Lower leg skin (tissue), 4 donors: ENCODE measurements at regions not wholly inside any gene's neighbourhood (a gene's known extent, or its start where the extent isn't known, plus 50 kb on each side); places are given as distances from the start of the nearest gene placed in this dataset.

Experiments used
- DNase-seq, 2 donors: peaks; one replicate each; pipeline ENCODE4 v3.0.0-alpha.2; 2019; ENCODE audit warnings: low spot score in 2 of 2
- H3K4me3 ChIP-seq: fragments of 200-600 bp; sonication (generic); 2 replicates; pipeline ENCODE4 v1.5.1; 2017; ENCODE audit warnings: mild to moderate bottlenecking, low read depth; ENCODE audit not compliant: poor library complexity, severe bottlenecking
- CTCF ChIP-seq, 3 donors: fragments of 450-650 bp; IDR thresholded peaks; one replicate each; pipeline ENCODE4 v1.5.1; 2016; ENCODE audit warnings: antibody characterized with exemption in 3 of 3, mild to moderate bottlenecking in 3 of 3, moderate library complexity in 2 of 3
- POLR2A ChIP-seq, 2 donors: fragments of 450-650 bp; IDR thresholded peaks; one replicate each; pipeline ENCODE4 v1.6.1; 2016 to 2017; ENCODE audit warnings: antibody characterized with exemption in 2 of 2, mild to moderate bottlenecking in 1 of 2, moderate library complexity in 1 of 2
- WGBS, 2 donors: methylation state at CpG; one replicate each; pipeline ENCODE4 v1.1.5; 2018; 5-methylcytosine and 5-hydroxymethylcytosine counted together
- intact Hi-C: fragments of 100-400 bp; cut with DNase I; formaldehyde crosslinking; loops from one replicate; pipeline ENCODE4 v1.15.0; 2023; ENCODE audit warnings: low total_unique reads

- intact Hi-C loops, result no loop called here
- WGBS, 2 donors, result 71 to 73% methylated on average over 7 of the region's 7 CpGs
- no peak for TF ChIP-seq CTCF (IDR thresholded peaks at IDR 0.05)
- TF ChIP-seq POLR2A (IDR thresholded peaks at IDR 0.05), result no peak
- no peak overlapping the region for H3K4me3 ChIP-seq
- DNase-seq, result no peak
These were observed 123.9 kb upstream of the HAAO start for GRCh38 chr2:42916324-42916723.

GRCh38 chr2:42914860-42915259 is 122.5 kb upstream of the HAAO start:
- WGBS, 2 donors, result 0 to 75% methylated on average over 1 of the region's 1 CpG
- no peak for DNase-seq
- intact Hi-C loops, result no loop called here
- no peak for TF ChIP-seq POLR2A (IDR thresholded peaks at IDR 0.05)
- no peak for TF ChIP-seq CTCF (IDR thresholded peaks at IDR 0.05)
- no peak overlapping the region for H3K4me3 ChIP-seq

DNA sequence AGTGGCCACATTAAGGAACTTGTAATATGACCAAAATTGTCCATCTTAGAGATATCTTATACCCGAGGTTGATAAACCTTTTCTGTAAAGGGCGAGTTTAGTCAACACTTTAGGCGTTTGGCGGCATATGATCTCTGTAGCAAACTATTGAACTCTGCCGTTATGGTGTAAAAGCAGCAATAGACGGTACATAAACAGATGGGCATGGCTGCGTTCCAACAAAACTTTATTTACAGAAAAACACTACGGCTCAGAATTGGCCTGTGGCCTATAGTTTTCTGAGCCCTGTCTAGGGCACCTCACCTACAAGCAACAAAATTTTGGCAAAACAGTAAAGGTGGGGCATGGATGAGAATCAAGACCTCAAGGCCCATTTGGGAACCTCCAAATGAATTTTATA is 121.9 kb upstream of the HAAO start:
- DNase-seq, result no peak
- WGBS, 2 donors, result 59 to 63% methylated on average over 8 of the region's 8 CpGs
- intact Hi-C loops, result no loop called here
- TF ChIP-seq POLR2A (IDR thresholded peaks at IDR 0.05), result no peak
- TF ChIP-seq CTCF (IDR thresholded peaks at IDR 0.05), result no peak
- no peak overlapping the region for H3K4me3 ChIP-seq

GRCh38 chr2:42913280-42913878 is 121.0 kb upstream of the HAAO start:
- WGBS, 2 donors, result 64 to 65% methylated on average over 2 of the region's 2 CpGs
- TF ChIP-seq CTCF (IDR thresholded peaks at IDR 0.05), result no peak
- no peak for TF ChIP-seq POLR2A (IDR thresholded peaks at IDR 0.05)
- no peak overlapping the region for H3K4me3 ChIP-seq
- no peak for DNase-seq
- intact Hi-C loops, result no loop called here

GRCh38 chr2:42910645-42911405 is 118.4 kb upstream of the HAAO start:
- intact Hi-C loops, result no loop called here
- 82 to 91% methylated on average over 3 of the region's 3 CpGs for WGBS, 2 donors
- DNase-seq, result peak in 1 of 2 donors; percentile 66
- H3K4me3 ChIP-seq, result no peak overlapping the region
- no peak for TF ChIP-seq POLR2A (IDR thresholded peaks at IDR 0.05)
- no peak for TF ChIP-seq CTCF (IDR thresholded peaks at IDR 0.05)
